Neural progenitor cell (in vitro differentiated cells): ENCODE measurements at regions not wholly inside any gene's neighbourhood (a gene's known extent, or its start where the extent isn't known, plus 50 kb on each side); places are given as distances from the start of the nearest gene placed in this dataset.

Experiments
- EZH2 ChIP-seq: fragments of 200-600 bp; sonication (generic); IDR thresholded peaks from 2 replicates; pipeline ENCODE4 v1.6.1; 2017; ENCODE audit warnings: antibody characterized with exemption, mild to moderate bottlenecking, moderate library complexity
- TF ChIP-seq, protein P1 (sequence below): fragments of 200-600 bp; sonication (generic); IDR thresholded peaks from 2 replicates; pipeline ENCODE4 v1.5.1; 2017; ENCODE audit warnings: antibody characterized with exemption, mild to moderate bottlenecking

DNA sequence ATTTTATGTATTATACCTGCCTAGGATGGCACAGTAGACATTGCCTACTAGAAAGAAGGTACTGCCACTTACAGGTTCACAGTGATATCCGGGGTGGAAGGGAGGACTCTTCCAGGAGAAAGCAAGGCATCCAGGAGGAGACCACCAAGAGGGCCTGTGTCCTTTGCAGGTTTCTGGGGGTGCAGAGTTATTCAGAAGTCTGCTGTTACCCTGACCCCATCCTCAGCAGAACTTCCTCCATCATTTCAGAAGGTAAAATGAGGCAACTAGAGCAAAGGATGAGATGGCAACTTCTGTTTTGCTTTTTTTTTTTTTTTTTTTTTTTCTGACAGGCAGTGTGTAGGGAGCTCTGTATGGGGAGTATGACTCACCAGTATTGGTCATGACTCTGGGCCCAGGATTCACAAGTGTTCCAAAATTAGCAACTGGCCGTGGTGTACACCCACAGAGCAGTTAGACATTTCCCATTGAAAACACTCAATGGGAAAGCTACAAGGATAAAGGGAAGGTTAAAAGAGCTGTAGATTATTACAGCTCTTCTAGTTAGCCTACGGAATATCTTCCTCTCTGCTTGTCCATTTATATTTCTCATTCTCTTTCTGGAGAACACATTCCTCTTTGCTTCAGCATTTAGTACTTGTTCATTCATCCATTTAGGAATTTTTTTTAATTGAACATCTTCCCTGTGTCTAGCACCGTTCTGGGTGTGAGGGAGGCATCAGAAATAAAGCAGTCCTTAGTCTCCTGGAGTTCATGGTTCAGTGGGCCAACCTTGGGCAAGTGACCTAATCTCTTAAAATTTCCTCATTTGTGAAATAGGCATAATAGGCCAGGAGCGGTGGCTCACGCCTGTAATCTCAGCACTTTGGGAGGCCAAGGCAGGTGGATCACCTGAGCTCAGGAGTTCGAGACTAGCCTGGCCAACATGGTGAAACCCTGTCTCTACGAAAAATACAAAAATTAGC is 50.5 kb upstream of the PPP2R5A start:
- TF ChIP-seq, protein P1, sequence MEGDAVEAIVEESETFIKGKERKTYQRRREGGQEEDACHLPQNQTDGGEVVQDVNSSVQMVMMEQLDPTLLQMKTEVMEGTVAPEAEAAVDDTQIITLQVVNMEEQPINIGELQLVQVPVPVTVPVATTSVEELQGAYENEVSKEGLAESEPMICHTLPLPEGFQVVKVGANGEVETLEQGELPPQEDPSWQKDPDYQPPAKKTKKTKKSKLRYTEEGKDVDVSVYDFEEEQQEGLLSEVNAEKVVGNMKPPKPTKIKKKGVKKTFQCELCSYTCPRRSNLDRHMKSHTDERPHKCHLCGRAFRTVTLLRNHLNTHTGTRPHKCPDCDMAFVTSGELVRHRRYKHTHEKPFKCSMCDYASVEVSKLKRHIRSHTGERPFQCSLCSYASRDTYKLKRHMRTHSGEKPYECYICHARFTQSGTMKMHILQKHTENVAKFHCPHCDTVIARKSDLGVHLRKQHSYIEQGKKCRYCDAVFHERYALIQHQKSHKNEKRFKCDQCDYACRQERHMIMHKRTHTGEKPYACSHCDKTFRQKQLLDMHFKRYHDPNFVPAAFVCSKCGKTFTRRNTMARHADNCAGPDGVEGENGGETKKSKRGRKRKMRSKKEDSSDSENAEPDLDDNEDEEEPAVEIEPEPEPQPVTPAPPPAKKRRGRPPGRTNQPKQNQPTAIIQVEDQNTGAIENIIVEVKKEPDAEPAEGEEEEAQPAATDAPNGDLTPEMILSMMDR: no peak
- no peak for TF ChIP-seq EZH2
